Trophoblast cell (in vitro differentiated cells and primary cell): ENCODE measurements at regions not wholly inside any gene's neighbourhood (a gene's known extent, or its start where the extent isn't known, plus 50 kb on each side); places are given as distances from the start of the nearest gene placed in this dataset.

ENCODE experiments used
- DNase-seq, 2 donors: peaks; one replicate each; pipeline ENCODE4 v3.0.0-alpha.2; 2016
- H2AFZ ChIP-seq: 2 replicates; pipeline ENCODE4 v1.6.1; 2013; ENCODE audit warnings: low read length, moderate library complexity, mild to moderate bottlenecking; ENCODE audit not compliant: insufficient read depth, poor library complexity
- H2AK5ac ChIP-seq: 2 replicates; pipeline ENCODE4 v1.6.1; 2013; ENCODE audit warnings: mild to moderate bottlenecking, low read length
- H2BK120ac ChIP-seq: 2 replicates; pipeline ENCODE4 v1.6.1; 2013; ENCODE audit warnings: low read length, mild to moderate bottlenecking, moderate library complexity; ENCODE audit not compliant: insufficient read depth, poor library complexity
- H2BK12ac ChIP-seq: 2 replicates; pipeline ENCODE4 v1.6.1; 2013; ENCODE audit warnings: mild to moderate bottlenecking, low read length, moderate library complexity
- H2BK5ac ChIP-seq: 2 replicates; pipeline ENCODE4 v1.6.1; 2013; ENCODE audit warnings: low read length, low read depth, moderate library complexity, mild to moderate bottlenecking; ENCODE audit not compliant: poor library complexity
- H3K14ac ChIP-seq: 2 replicates; pipeline ENCODE4 v1.6.1; 2013; ENCODE audit warnings: mild to moderate bottlenecking, low read length
- H3K18ac ChIP-seq: 2 replicates; pipeline ENCODE4 v1.6.1; 2013; ENCODE audit warnings: mild to moderate bottlenecking, low read length
- H3K23ac ChIP-seq: 2 replicates; pipeline ENCODE4 v1.6.1; 2013; ENCODE audit warnings: low read length
- H3K27ac ChIP-seq: 2 replicates; pipeline ENCODE4 v1.5.1; 2013; ENCODE audit warnings: low read depth, mild to moderate bottlenecking, inconsistent platforms, low read length, moderate library complexity
- H3K27me3 ChIP-seq: 2 replicates; pipeline ENCODE4 v1.6.1; 2013; ENCODE audit warnings: inconsistent platforms, mild to moderate bottlenecking, low read length, moderate library complexity; ENCODE audit not compliant: insufficient read depth
- H3K36me3 ChIP-seq, 2 experiments: 1 replicate in 1 of 2; 2 replicates in 1 of 2; pipeline ENCODE4 v1.6.1; 2013; ENCODE audit warnings: low read length in 2 of 2, mild to moderate bottlenecking in 2 of 2, moderate library complexity in 1 of 2; ENCODE audit not compliant: insufficient read depth in 2 of 2, control insufficient read depth in 1 of 2
- H3K4ac ChIP-seq: 2 replicates; pipeline ENCODE4 v1.6.1; 2013; ENCODE audit warnings: low read depth, mild to moderate bottlenecking, low read length, moderate library complexity
- H3K4me1 ChIP-seq, 2 experiments: 1 replicate in 1 of 2; 2 replicates in 1 of 2; pipeline ENCODE4 v1.6.1; 2013; ENCODE audit warnings: low read length in 2 of 2, mild to moderate bottlenecking in 2 of 2, moderate library complexity in 1 of 2; ENCODE audit not compliant: insufficient read depth in 2 of 2, control insufficient read depth in 1 of 2
- H3K4me2 ChIP-seq: 2 replicates; pipeline ENCODE4 v1.6.1; 2013; ENCODE audit warnings: inconsistent platforms, mild to moderate bottlenecking, low read length, moderate library complexity
- H3K4me3 ChIP-seq: 2 replicates; pipeline ENCODE4 v1.5.1; 2013; ENCODE audit warnings: mild to moderate bottlenecking, low read depth, low read length, inconsistent platforms
- H3K79me1 ChIP-seq: one replicate; pipeline ENCODE4 v1.6.1; 2013; ENCODE audit warnings: low read length
- H3K79me2 ChIP-seq: 2 replicates; pipeline ENCODE4 v1.6.1; 2013; ENCODE audit warnings: low read length, mild to moderate bottlenecking; ENCODE audit not compliant: control insufficient read depth, insufficient read depth, poor library complexity
- H3K9ac ChIP-seq: 2 replicates; pipeline ENCODE4 v1.6.1; 2013; ENCODE audit warnings: mild to moderate bottlenecking, low read length
- H3K9me3 ChIP-seq: 2 replicates; pipeline ENCODE4 v1.6.1; 2013; ENCODE audit warnings: low read depth, mild to moderate bottlenecking, control low read depth, inconsistent platforms, low read length; ENCODE audit not compliant: insufficient read depth
- H4K12ac ChIP-seq: 2 replicates; pipeline ENCODE4 v1.6.1; 2013; ENCODE audit warnings: low read depth, mild to moderate bottlenecking, low read length, moderate library complexity
- H4K8ac ChIP-seq: 2 replicates; pipeline ENCODE4 v1.6.1; 2013; ENCODE audit warnings: low read depth, mild to moderate bottlenecking, low read length, moderate library complexity
- H4K91ac ChIP-seq: one replicate; pipeline ENCODE4 v1.6.1; 2013; ENCODE audit warnings: low read depth, mild to moderate bottlenecking, low read length, moderate library complexity
- WGBS: extraction: QIAGEN DNeasy Blood & Tissue Kit; methylation state at CpG from one replicate; pipeline ENCODE4 v1.1.7; 2013; ENCODE audit warnings: missing lambda C conversion rate; ENCODE audit not compliant: insufficient read length, insufficient coverage; ENCODE audit errors: extremely low coverage; 5-methylcytosine and 5-hydroxymethylcytosine counted together

DNA sequence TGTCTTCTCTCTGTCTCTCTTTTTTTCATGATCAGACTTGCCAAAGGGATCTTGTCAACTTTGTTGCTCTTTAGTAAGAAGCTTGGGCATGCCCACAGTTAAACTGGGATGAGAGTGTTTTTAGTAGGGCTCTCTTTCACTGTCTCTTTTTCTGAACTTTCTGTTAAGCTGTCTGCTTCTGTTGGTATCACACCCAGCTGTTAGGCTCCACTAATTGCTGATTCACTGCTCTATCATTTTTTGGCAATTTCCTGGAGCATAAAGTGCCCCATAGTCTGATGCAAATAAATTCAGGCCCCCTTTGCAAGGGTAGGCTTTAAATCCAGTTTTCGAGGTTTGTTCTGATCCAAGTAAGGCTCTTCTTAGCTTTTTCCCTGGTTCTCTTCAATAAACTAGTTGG lies 360.4 kb upstream of the ADAMTS9 start:
- H4K8ac ChIP-seq, result no peak overlapping the region
- no peak overlapping the region for H2AK5ac ChIP-seq
- H3K9ac ChIP-seq, result no peak overlapping the region
- H3K79me2 ChIP-seq, result no peaks in the 10 kb centered on the region
- no peaks in the 10 kb centered on the region for H3K9me3 ChIP-seq
- H3K14ac ChIP-seq, result no peak overlapping the region
- H4K12ac ChIP-seq, result no peak overlapping the region
- no peaks in the 10 kb centered on the region for H3K27me3 ChIP-seq
- H3K27ac ChIP-seq, result no peak overlapping the region
- no peak overlapping the region for H2BK5ac ChIP-seq
- H2BK12ac ChIP-seq, result no peak overlapping the region
- no peak for DNase-seq
- H3K4me1 ChIP-seq, result no peaks in the 10 kb centered on the region
- WGBS, result no CpG with 5 or more reads among the region's 1 CpG
- H3K36me3 ChIP-seq, result no peaks in the 10 kb centered on the region
- no peak overlapping the region for H3K18ac ChIP-seq
- no peak overlapping the region for H3K23ac ChIP-seq
- H3K4ac ChIP-seq, result no peak overlapping the region
- no peak overlapping the region for H3K4me2 ChIP-seq
- no peak overlapping the region for H3K4me3 ChIP-seq
- H3K79me1 ChIP-seq, result no peaks in the 10 kb centered on the region
- no peak overlapping the region for H2AFZ ChIP-seq
- no peak overlapping the region for H2BK120ac ChIP-seq
- no peak overlapping the region for H4K91ac ChIP-seq

DNA sequence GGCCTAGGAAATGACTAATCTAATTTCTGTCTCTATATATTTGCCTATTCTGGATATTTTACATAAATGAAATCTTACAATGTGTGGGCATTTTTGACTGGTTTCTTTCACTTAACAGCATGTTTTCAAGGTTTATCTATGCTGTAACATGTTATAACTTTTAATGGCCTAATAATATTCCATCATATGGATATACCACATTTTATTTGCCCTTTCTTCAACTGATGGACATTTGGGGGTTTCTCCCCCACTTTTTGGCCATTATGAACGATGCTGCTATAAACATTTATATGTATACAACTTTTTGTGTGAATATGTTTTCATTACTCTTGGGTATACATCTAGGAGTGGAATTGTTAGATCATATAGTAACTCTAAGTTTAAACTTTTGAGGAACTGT lies 357.3 kb upstream of the ADAMTS9 start:
- DNase-seq, result no peak
- no CpG with 5 or more reads among the region's 1 CpG for WGBS

GRCh38 chr3:65044401-65044800 lies 356.6 kb upstream of the ADAMTS9 start:
- Histone ChIP-seq H2BK5ac (no peak overlapping the region), H3K4me1 (peaks cover 5 to 7% of the 10 kb centered on the region in 2 experiments), H3K4ac (no peak overlapping the region), H3K4me2 (no peak overlapping the region), H2BK120ac (no peak overlapping the region), H3K4me3 (no peak overlapping the region), H3K14ac (no peak overlapping the region), H2BK12ac (no peak overlapping the region), H3K27me3 (no peaks in the 10 kb centered on the region), H4K12ac (no peak overlapping the region), H4K8ac (no peak overlapping the region), H3K18ac (no peak overlapping the region), H3K79me1 (peaks cover 7% of the 10 kb centered on the region), H2AK5ac (no peak overlapping the region), H3K27ac (no peak overlapping the region), H3K79me2 (no peaks in the 10 kb centered on the region), H3K9me3 (no peaks in the 10 kb centered on the region), H3K23ac (no peak overlapping the region), H3K9ac (no peak overlapping the region), H2AFZ (no peak overlapping the region), H3K36me3 (no peaks in the 10 kb centered on the region), H4K91ac (no peak overlapping the region)
- no CpG with 5 or more reads among the region's 6 CpGs for WGBS
- DNase-seq, result no peak

More for the DNA sequence above, 357.3 kb upstream of the ADAMTS9 start:
- H3K27ac ChIP-seq, result no peak overlapping the region
- no peak overlapping the region for H2AK5ac ChIP-seq
- no peak overlapping the region for H3K4me2 ChIP-seq
- no peaks in the 10 kb centered on the region for H3K27me3 ChIP-seq
- H3K14ac ChIP-seq, result no peak overlapping the region
- H3K9me3 ChIP-seq, result no peaks in the 10 kb centered on the region
- no peak overlapping the region for H3K18ac ChIP-seq
- no peak overlapping the region for H2BK120ac ChIP-seq
- H3K36me3 ChIP-seq, result no peaks in the 10 kb centered on the region
- no peak overlapping the region for H2BK5ac ChIP-seq
- H3K4me1 ChIP-seq, result peaks cover under 1 to 1% of the 10 kb centered on the region in 2 experiments
- H2AFZ ChIP-seq, result no peak overlapping the region
- no peak overlapping the region for H4K12ac ChIP-seq
- H3K9ac ChIP-seq, result no peak overlapping the region
- no peak overlapping the region for H2BK12ac ChIP-seq
- no peaks in the 10 kb centered on the region for H3K79me2 ChIP-seq
- peaks cover 3% of the 10 kb centered on the region for H3K79me1 ChIP-seq
- H3K23ac ChIP-seq, result no peak overlapping the region
- H4K91ac ChIP-seq, result no peak overlapping the region
- no peak overlapping the region for H4K8ac ChIP-seq
- no peak overlapping the region for H3K4me3 ChIP-seq
- H3K4ac ChIP-seq, result no peak overlapping the region

GRCh38 chr3:65042675-65043074 lies 354.9 kb upstream of the ADAMTS9 start:
- no peak overlapping the region for H3K4me3 ChIP-seq
- H4K12ac ChIP-seq, result no peak overlapping the region
- peaks cover 7 to 10% of the 10 kb centered on the region in 2 experiments for H3K4me1 ChIP-seq
- no peak overlapping the region for H4K8ac ChIP-seq
- WGBS, result no CpG with 5 or more reads among the region's 3 CpGs
- no peak overlapping the region for H3K27ac ChIP-seq
- H3K79me2 ChIP-seq, result no peaks in the 10 kb centered on the region
- no peak overlapping the region for H2AK5ac ChIP-seq
- no peak overlapping the region for H3K23ac ChIP-seq
- no peak overlapping the region for H3K9ac ChIP-seq
- H2BK12ac ChIP-seq, result no peak overlapping the region
- H2BK120ac ChIP-seq, result no peak overlapping the region
- H2BK5ac ChIP-seq, result no peak overlapping the region
- no peak overlapping the region for H3K18ac ChIP-seq
- H4K91ac ChIP-seq, result no peak overlapping the region
- no peak overlapping the region for H3K14ac ChIP-seq
- no peaks in the 10 kb centered on the region for H3K36me3 ChIP-seq
- H3K27me3 ChIP-seq, result no peaks in the 10 kb centered on the region
- H3K4me2 ChIP-seq, result no peak overlapping the region
- no peak overlapping the region for H3K4ac ChIP-seq
- H3K9me3 ChIP-seq, result no peaks in the 10 kb centered on the region
- DNase-seq, result no peak
- no peak overlapping the region for H2AFZ ChIP-seq
- H3K79me1 ChIP-seq, result peaks cover 10% of the 10 kb centered on the region
